ENCODE measurements at regions not wholly inside any gene's neighbourhood (a gene's known extent, or its start where the extent isn't known, plus 50 kb on each side); places are given as distances from the start of the nearest gene placed in this dataset.
"Not testable (repeated sequence)": the region's sequence is repeated elsewhere in the genome, so short reads cannot be mapped to it uniquely, and the experiment has no call there.

DNA sequence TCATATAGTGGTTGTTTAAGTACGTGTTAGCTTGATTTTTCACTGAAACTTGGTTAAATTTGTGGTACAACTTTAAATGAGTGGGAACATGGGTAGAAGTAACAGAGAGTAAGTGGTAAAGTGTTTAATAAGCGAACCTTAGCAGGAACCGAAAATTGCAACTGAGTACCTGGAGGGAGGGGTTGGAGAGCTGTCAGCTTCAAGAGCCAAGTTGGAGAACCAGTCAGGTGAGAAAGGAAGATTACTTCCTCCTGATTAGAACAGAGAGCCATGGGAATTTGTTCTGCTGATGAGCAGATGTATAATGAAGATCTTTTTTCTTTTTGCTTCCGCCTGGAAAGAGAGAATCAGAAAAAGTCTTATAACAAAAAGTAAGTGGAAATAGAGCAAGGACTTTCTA, 158.4 kb upstream of the CDH7 start (continued):
- TF ChIP-seq, protein P1, sequence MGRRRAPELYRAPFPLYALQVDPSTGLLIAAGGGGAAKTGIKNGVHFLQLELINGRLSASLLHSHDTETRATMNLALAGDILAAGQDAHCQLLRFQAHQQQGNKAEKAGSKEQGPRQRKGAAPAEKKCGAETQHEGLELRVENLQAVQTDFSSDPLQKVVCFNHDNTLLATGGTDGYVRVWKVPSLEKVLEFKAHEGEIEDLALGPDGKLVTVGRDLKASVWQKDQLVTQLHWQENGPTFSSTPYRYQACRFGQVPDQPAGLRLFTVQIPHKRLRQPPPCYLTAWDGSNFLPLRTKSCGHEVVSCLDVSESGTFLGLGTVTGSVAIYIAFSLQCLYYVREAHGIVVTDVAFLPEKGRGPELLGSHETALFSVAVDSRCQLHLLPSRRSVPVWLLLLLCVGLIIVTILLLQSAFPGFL (CRISPR knock-in tag; IDR thresholded peaks at IDR 0.05; ENCODE audit: borderline replicate concordance), result no peak

DNA sequence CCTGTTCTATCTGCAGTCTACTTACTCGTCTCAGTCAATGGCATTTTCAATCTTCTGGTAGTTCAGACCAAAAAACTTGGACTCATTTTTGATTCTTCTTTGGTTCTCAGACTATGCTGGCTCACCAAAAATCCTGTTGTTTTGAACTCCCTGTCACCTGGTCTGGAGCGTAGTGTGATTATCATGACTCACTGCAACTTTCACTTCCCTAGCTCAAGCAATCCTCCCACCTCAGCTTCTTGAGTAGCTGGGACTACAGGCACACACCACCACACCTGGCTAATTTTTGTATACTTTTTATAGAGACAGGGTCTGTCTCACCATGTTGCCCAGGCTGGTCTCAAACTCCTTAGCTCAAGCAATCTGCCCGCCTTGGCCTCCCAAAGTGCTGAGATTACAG, 163.3 kb upstream of the CDH7 start:
- H3K9me3 Mint-ChIP-seq, result no peaks in the 10 kb centered on the region
- ATAC-seq (no peak), DNase-seq (ENCODE audit: low spot score) (no peak)
- no peaks in the 10 kb centered on the region for H3K36me3 Mint-ChIP-seq
- H3K27ac Mint-ChIP-seq, result no peak overlapping the region
- ChIA-PET CTCF (no interaction called here), POLR2A (no interaction called here)
- peaks cover 4% of the 10 kb centered on the region for H3K4me1 Mint-ChIP-seq
- H3K4me3 Mint-ChIP-seq, result no peak overlapping the region
- no peaks in the 10 kb centered on the region for H3K27me3 Mint-ChIP-seq (ENCODE audit: low read depth)
- TF ChIP-seq, protein P1 (CRISPR knock-in tag; IDR thresholded peaks at IDR 0.05; ENCODE audit: borderline replicate concordance), result no peak
- TF ChIP-seq FOXP1 (CRISPR knock-in tag; IDR thresholded peaks at IDR 0.05; ENCODE audit: borderline replicate concordance) (no peak), ZNF263 (CRISPR knock-in tag; IDR thresholded peaks at IDR 0.05; ENCODE audit: low read depth) (no peak), ZNF138 (CRISPR knock-in tag; conservative IDR thresholded peaks at IDR 0.05) (no peak), ZNF671 (CRISPR knock-in tag; IDR thresholded peaks at IDR 0.05) (no peak), HMGA2 (CRISPR knock-in tag; IDR thresholded peaks at IDR 0.05) (no peak), ZNF317 (CRISPR knock-in tag; IDR thresholded peaks at IDR 0.05; ENCODE audit: borderline replicate concordance, low read depth) (no peak), CREM (CRISPR knock-in tag; IDR thresholded peaks at IDR 0.05) (no peak), ZNF423 (CRISPR knock-in tag; IDR thresholded peaks at IDR 0.05) (no peak), SMAD3 (CRISPR knock-in tag; IDR thresholded peaks at IDR 0.05; ENCODE audit: borderline replicate concordance) (no peak), JUN (CRISPR knock-in tag; IDR thresholded peaks at IDR 0.05) (no peak), NFATC4 (CRISPR knock-in tag; IDR thresholded peaks at IDR 0.05) (no peak), GTF2I (CRISPR knock-in tag; conservative IDR thresholded peaks at IDR 0.05) (no peak), CDX4 (CRISPR knock-in tag; IDR thresholded peaks at IDR 0.05; ENCODE audit: borderline replicate concordance) (no peak)
- TF ChIP-seq, protein P2, sequence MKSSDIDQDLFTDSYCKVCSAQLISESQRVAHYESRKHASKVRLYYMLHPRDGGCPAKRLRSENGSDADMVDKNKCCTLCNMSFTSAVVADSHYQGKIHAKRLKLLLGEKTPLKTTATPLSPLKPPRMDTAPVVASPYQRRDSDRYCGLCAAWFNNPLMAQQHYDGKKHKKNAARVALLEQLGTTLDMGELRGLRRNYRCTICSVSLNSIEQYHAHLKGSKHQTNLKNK (CRISPR knock-in tag; IDR thresholded peaks at IDR 0.05), result no peak
- TF ChIP-seq, protein P3, sequence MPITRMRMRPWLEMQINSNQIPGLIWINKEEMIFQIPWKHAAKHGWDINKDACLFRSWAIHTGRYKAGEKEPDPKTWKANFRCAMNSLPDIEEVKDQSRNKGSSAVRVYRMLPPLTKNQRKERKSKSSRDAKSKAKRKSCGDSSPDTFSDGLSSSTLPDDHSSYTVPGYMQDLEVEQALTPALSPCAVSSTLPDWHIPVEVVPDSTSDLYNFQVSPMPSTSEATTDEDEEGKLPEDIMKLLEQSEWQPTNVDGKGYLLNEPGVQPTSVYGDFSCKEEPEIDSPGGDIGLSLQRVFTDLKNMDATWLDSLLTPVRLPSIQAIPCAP (CRISPR knock-in tag; IDR thresholded peaks at IDR 0.05), result no peak
- TF ChIP-seq, protein P4, sequence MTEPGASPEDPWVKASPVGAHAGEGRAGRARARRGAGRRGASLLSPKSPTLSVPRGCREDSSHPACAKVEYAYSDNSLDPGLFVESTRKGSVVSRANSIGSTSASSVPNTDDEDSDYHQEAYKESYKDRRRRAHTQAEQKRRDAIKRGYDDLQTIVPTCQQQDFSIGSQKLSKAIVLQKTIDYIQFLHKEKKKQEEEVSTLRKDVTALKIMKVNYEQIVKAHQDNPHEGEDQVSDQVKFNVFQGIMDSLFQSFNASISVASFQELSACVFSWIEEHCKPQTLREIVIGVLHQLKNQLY (CRISPR knock-in tag; IDR thresholded peaks at IDR 0.05), result no peak

GRCh38 chr18:65582094-65582493, 168.7 kb upstream of the CDH7 start:
- POLR2A ChIA-PET; H3K27ac Mint-ChIP-seq; CTCF ChIA-PET; H3K36me3 Mint-ChIP-seq; H3K27me3 Mint-ChIP-seq (ENCODE audit: low read depth); ATAC-seq; H3K4me3 Mint-ChIP-seq; H3K4me1 Mint-ChIP-seq; DNase-seq (ENCODE audit: low spot score): not testable (repeated sequence)
- peaks cover 16% of the 10 kb centered on the region for H3K9me3 Mint-ChIP-seq

DNA sequence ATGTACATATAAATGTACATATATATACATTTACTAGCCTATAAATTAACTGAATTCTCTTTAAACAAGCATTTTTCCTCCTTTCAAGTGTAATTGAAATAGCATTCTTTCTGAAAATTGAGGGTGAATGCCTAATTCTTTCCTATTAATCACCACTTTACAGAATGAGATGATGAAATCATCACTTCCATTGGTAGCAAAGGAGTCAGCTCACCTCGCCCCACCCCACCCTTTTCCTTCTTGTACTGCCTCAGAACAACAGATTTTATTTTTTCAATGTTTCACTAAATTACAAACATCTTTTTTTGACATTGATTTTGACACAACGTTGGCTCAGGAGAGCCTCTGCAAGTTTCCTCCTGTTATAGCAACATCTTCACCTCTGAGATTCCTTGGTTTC, 181.9 kb upstream of the CDH7 start:
- no peak overlapping the region for H3K4me3 Mint-ChIP-seq
- no peaks in the 10 kb centered on the region for H3K4me1 Mint-ChIP-seq
- H3K27ac Mint-ChIP-seq, result no peak overlapping the region
- no peak for DNase-seq (ENCODE audit: low spot score)
- 0 out of 2 replicates have a peak, but pooled peaks cover 4% of the 10 kb centered on the region for H3K36me3 Mint-ChIP-seq
- no peak for ATAC-seq
- ChIA-PET CTCF (no interaction called here), POLR2A (no interaction called here)
- H3K9me3 Mint-ChIP-seq, result peaks cover 12% of the 10 kb centered on the region
- H3K27me3 Mint-ChIP-seq (ENCODE audit: low read depth), result no peaks in the 10 kb centered on the region
- TF ChIP-seq SMAD4 (CRISPR knock-in tag; IDR thresholded peaks at IDR 0.05), result no peak
- TF ChIP-seq GRHL2 (CRISPR knock-in tag; IDR thresholded peaks at IDR 0.05; ENCODE audit: insufficient replicate concordance, severe bottlenecking), result no peak
- TF ChIP-seq MXD4 (CRISPR knock-in tag; IDR thresholded peaks at IDR 0.05; ENCODE audit: borderline replicate concordance), result no peak
- TF ChIP-seq ZNF219 (CRISPR knock-in tag; IDR thresholded peaks at IDR 0.05; ENCODE audit: borderline replicate concordance), result no peak
- no peak for TF ChIP-seq TCF7 (CRISPR knock-in tag; IDR thresholded peaks at IDR 0.05; ENCODE audit: low read depth)
- no peak for TF ChIP-seq CBFB (CRISPR knock-in tag; IDR thresholded peaks at IDR 0.05; ENCODE audit: low read depth)
- no peak for TF ChIP-seq GTF2I (CRISPR knock-in tag; conservative IDR thresholded peaks at IDR 0.05)
- TF ChIP-seq, protein P1 (CRISPR knock-in tag; IDR thresholded peaks at IDR 0.05; ENCODE audit: borderline replicate concordance), result no peak
- no peak for TF ChIP-seq NR2C2 (CRISPR knock-in tag; IDR thresholded peaks at IDR 0.05)
